Transverse colon (tissue), 4 donors: ENCODE measurements at regions not wholly inside any gene's neighbourhood (a gene's known extent, or its start where the extent isn't known, plus 50 kb on each side); places are given as distances from the start of the nearest gene placed in this dataset.

Experiments used
- DNase-seq: peaks from one replicate; pipeline ENCODE4 v3.0.0-alpha.2; 2019
- H3K27ac ChIP-seq, 4 donors: fragments of 200-600 bp; sonication (generic); 2 replicates each; pipeline ENCODE4 v1.5.1; 2016 to 2018; ENCODE audit warnings: inconsistent platforms in 4 of 4
- H3K27me3 ChIP-seq: fragments of 200-600 bp; sonication (generic); 2 replicates; pipeline ENCODE4 v1.5.1; 2017; ENCODE audit warnings: inconsistent platforms
- H3K36me3 ChIP-seq, 4 donors: fragments of 200-600 bp; sonication (generic); 2 replicates each; pipeline ENCODE4 v1.5.1; 2017 to 2019; ENCODE audit warnings: inconsistent platforms in 4 of 4
- H3K4me1 ChIP-seq, 4 donors: fragments of 200-600 bp; sonication (generic); 2 replicates each; pipeline ENCODE4 v1.5.1; 2017 to 2020; ENCODE audit warnings: inconsistent platforms in 4 of 4
- H3K4me3 ChIP-seq, 4 donors: fragments of 200-600 bp; sonication (generic); 1 replicate in 1 of 4; 2 replicates in 3 of 4; pipeline versions ENCODE4 v1.5.1 to v1.6.1; 2017 to 2019; ENCODE audit warnings: inconsistent platforms in 4 of 4
- H3K9me3 ChIP-seq, 2 donors: fragments of 200-600 bp; sonication (generic); 2 replicates each; pipeline ENCODE4 v1.5.1; 2017 to 2019; ENCODE audit warnings: inconsistent platforms in 2 of 2
- CTCF ChIP-seq, 5 experiments: fragments of 200-600 bp in 3 of 5; fragments of 450-650 bp in 2 of 5; sonication (generic) in 3 of 5; IDR thresholded peaks; 1 replicate in 2 of 5; 2 replicates in 3 of 5; pipeline ENCODE4 v1.5.1; 2016 to 2017; ENCODE audit warnings: antibody characterized with exemption in 5 of 5, inconsistent platforms in 3 of 5, mild to moderate bottlenecking in 2 of 5, moderate library complexity in 1 of 5
- EP300 ChIP-seq: sonication (generic); formaldehyde crosslinking; IDR thresholded peaks from one replicate; pipeline ENCODE4 v1.6.1; 2017; ENCODE audit warnings: antibody characterized with exemption, low read depth
- POLR2A ChIP-seq: fragments of 450-650 bp; IDR thresholded peaks from one replicate; pipeline ENCODE4 v1.6.1; 2016; ENCODE audit warnings: antibody characterized with exemption, mild to moderate bottlenecking, moderate library complexity
- POLR2AphosphoS5 ChIP-seq, 3 donors: sonication (generic); formaldehyde crosslinking; IDR thresholded peaks; one replicate each; pipeline ENCODE4 v1.6.1; 2016; ENCODE audit warnings: antibody characterized with exemption in 3 of 3
- WGBS, 2 donors: methylation state at CpG; one replicate each; pipeline ENCODE4 v1.1.5; 2018; ENCODE audit warnings: low coverage in 1 of 2; 5-methylcytosine and 5-hydroxymethylcytosine counted together
- in situ Hi-C, 4 donors: fragments of 200-750 bp; cut with MboI; loops; one replicate each; pipeline versions ENCODE4 v1.15.0 to v1.15.1; 2017; ENCODE audit warnings: low sequenced_read_pairs in 3 of 4, low pct_ligation_motif_present in 1 of 4, low pct_unique_long_range_greater_than_20kb in 1 of 4
- intact Hi-C: fragments of 100-400 bp; cut with DNase I; formaldehyde crosslinking; loops from one replicate; pipeline ENCODE4 v1.15.1; 2023; ENCODE audit warnings: low total_unique reads

GRCh38 chr12:125377093-125377492 lies 311.9 kb downstream of the AACS start:
- intact Hi-C loops (no loop called here), in situ Hi-C loops (no loop called here)
- no peak for TF ChIP-seq CTCF (IDR thresholded peaks at IDR 0.05)
- no peak for TF ChIP-seq POLR2AphosphoS5 (IDR thresholded peaks at IDR 0.05)
- no peak for TF ChIP-seq POLR2A
- no peak for TF ChIP-seq EP300
- H3K27me3 ChIP-seq, result peaks cover 5% of the 10 kb centered on the region
- no peaks in the 10 kb centered on the region for H3K9me3 ChIP-seq
- whole genome bisulfite sequencing, 2 donors, result 89 to 100% methylated on average over 1 of the region's 1 CpG
- H3K27ac ChIP-seq, result no peak overlapping the region
- H3K4me1 ChIP-seq, result no peaks in the 10 kb centered on the region
- no peak for DNase-seq
- H3K4me3 ChIP-seq, result no peak overlapping the region
- no peaks in the 10 kb centered on the region for H3K36me3 ChIP-seq

GRCh38 chr12:125381373-125381772 lies 316.1 kb downstream of the AACS start:
- Histone ChIP-seq H3K27ac (no peak overlapping the region), H3K4me1 (no peaks in the 10 kb centered on the region), H3K27me3 (peaks cover 5% of the 10 kb centered on the region), H3K4me3 (no peak overlapping the region), H3K9me3 (no peaks in the 10 kb centered on the region), H3K36me3 (no peaks in the 10 kb centered on the region)
- in situ Hi-C loops (no loop called here), intact Hi-C loops (no loop called here)
- TF ChIP-seq POLR2A (no peak), POLR2AphosphoS5 (IDR thresholded peaks at IDR 0.05) (no peak)
- WGBS, 2 donors, result 78% methylated on average over 4 of the region's 4 CpGs; no CpG with 5 or more reads in 1 of the 2 donors
- no peak for DNase-seq

GRCh38 chr12:125382926-125383325 lies 317.7 kb downstream of the AACS start:
- Histone ChIP-seq H3K9me3 (no peaks in the 10 kb centered on the region), H3K4me1 (no peaks in the 10 kb centered on the region), H3K4me3 (no peak overlapping the region), H3K27me3 (no peaks in the 10 kb centered on the region), H3K36me3 (no peaks in the 10 kb centered on the region), H3K27ac (no peak overlapping the region)
- 60 to 70% methylated on average over 1 to 4 of the region's 4 CpGs for WGBS, 2 donors
- intact Hi-C loops (no loop called here), in situ Hi-C loops (no loop called here)
- TF ChIP-seq CTCF (IDR thresholded peaks at IDR 0.05), result no peak
- TF ChIP-seq EP300, result no peak
- no peak for TF ChIP-seq POLR2A
- TF ChIP-seq POLR2AphosphoS5 (IDR thresholded peaks at IDR 0.05), result no peak
- DNase-seq, result no peak

GRCh38 chr12:125386652-125387051 lies 321.4 kb downstream of the AACS start:
- Histone ChIP-seq H3K27me3 (no peaks in the 10 kb centered on the region), H3K27ac (no peak overlapping the region), H3K36me3 (no peaks in the 10 kb centered on the region), H3K4me1 (no peaks in the 10 kb centered on the region), H3K9me3 (no peaks in the 10 kb centered on the region), H3K4me3 (no peak overlapping the region)
- in situ Hi-C loops (no loop called here), intact Hi-C loops (no loop called here)
- TF ChIP-seq POLR2A, result no peak
- TF ChIP-seq POLR2AphosphoS5 (IDR thresholded peaks at IDR 0.05), result no peak
- no peak for TF ChIP-seq CTCF (IDR thresholded peaks at IDR 0.05)
- TF ChIP-seq EP300, result no peak
- no peak for DNase-seq
- 64 to 71% methylated on average over 1 of the region's 1 CpG for WGBS, 2 donors

GRCh38 chr12:125387206-125387605 lies 322.0 kb downstream of the AACS start:
- no peaks in the 10 kb centered on the region for H3K4me1 ChIP-seq
- no peak for DNase-seq
- no peak overlapping the region for H3K4me3 ChIP-seq
- no peak for TF ChIP-seq POLR2AphosphoS5 (IDR thresholded peaks at IDR 0.05)
- TF ChIP-seq POLR2A, result no peak
- TF ChIP-seq CTCF (IDR thresholded peaks at IDR 0.05), result no peak
- TF ChIP-seq EP300, result no peak
- in situ Hi-C loops, result no loop called here
- no peak overlapping the region for H3K27ac ChIP-seq
- no peaks in the 10 kb centered on the region for H3K36me3 ChIP-seq
- H3K27me3 ChIP-seq, result no peaks in the 10 kb centered on the region
- intact Hi-C loops, result no loop called here
- H3K9me3 ChIP-seq, result no peaks in the 10 kb centered on the region
